Central memory CD8-positive, alpha-beta T cell (primary cell): ENCODE measurements at regions not wholly inside any gene's neighbourhood (a gene's known extent, or its start where the extent isn't known, plus 50 kb on each side); places are given as distances from the start of the nearest gene placed in this dataset.
"Not testable (repeated sequence)": the region's sequence is repeated elsewhere in the genome, so short reads cannot be mapped to it uniquely, and the experiment has no call there.

ENCODE experiments used
- ATAC-seq: fragments of 150-1000 bp; cut with Tn5 transposase; replicated peaks from 2 replicates; pipeline ENCODE4 v1.10.0; 2022; ENCODE audit warnings: mild to moderate bottlenecking, moderate FRiP score, moderate number of reproducible peaks; ENCODE audit not compliant: poor library complexity, severe bottlenecking; ENCODE audit errors: extremely low read depth
- DNase-seq, 2 donors: peaks; one replicate each; pipeline ENCODE4 v3.0.0; 2021; ENCODE audit warnings: low spot score in 2 of 2
- H3K27ac Mint-ChIP-seq: one replicate; pipeline ENCODE4 v1.8.0; 2022; ENCODE audit warnings: low read depth, mild to moderate bottlenecking, moderate library complexity, mixed read lengths
- H3K27me3 Mint-ChIP-seq: one replicate; pipeline ENCODE4 v1.8.0; 2022; ENCODE audit warnings: mixed read lengths
- H3K36me3 Mint-ChIP-seq: one replicate; pipeline ENCODE4 v1.8.0; 2022; ENCODE audit warnings: mild to moderate bottlenecking, moderate library complexity, mixed read lengths; ENCODE audit not compliant: insufficient read depth
- H3K4me1 Mint-ChIP-seq: one replicate; pipeline ENCODE4 v1.8.0; 2022; ENCODE audit warnings: mixed read lengths
- H3K4me3 Mint-ChIP-seq: one replicate; pipeline ENCODE4 v1.8.0; 2022; ENCODE audit warnings: mild to moderate bottlenecking, moderate library complexity, mixed read lengths
- H3K9me3 Mint-ChIP-seq: one replicate; pipeline ENCODE4 v1.8.0; 2022; ENCODE audit warnings: mixed read lengths

DNA sequence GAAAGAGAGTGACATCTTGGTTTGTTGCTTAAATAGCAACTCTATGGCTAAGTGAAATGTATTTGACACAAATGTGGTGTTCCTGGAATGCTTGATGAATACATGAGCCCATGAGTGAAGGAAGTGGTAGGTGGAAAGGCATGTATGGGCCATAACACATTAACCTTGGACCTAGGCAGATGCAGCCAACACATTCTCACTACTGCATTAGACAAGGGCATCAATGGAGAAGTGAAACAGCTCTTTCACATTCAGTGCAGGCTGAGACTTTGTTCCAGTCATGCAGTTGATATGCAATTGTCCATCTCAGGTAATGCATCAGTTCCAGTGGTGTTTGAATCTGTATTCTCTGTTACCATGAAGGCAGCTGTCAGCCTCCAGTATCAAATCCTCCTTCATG lies 133.6 kb downstream of the HS3ST3B1 start:
- no peak for ATAC-seq
- no peak for DNase-seq
- H3K27me3 Mint-ChIP-seq = no peaks in the 10 kb centered on the region
- H3K9me3 Mint-ChIP-seq = no peaks in the 10 kb centered on the region
- H3K4me1 Mint-ChIP-seq = peaks cover 18% of the 10 kb centered on the region
- no peak overlapping the region for H3K27ac Mint-ChIP-seq
- H3K4me3 Mint-ChIP-seq = no peak overlapping the region
- H3K36me3 Mint-ChIP-seq = no peaks in the 10 kb centered on the region

DNA sequence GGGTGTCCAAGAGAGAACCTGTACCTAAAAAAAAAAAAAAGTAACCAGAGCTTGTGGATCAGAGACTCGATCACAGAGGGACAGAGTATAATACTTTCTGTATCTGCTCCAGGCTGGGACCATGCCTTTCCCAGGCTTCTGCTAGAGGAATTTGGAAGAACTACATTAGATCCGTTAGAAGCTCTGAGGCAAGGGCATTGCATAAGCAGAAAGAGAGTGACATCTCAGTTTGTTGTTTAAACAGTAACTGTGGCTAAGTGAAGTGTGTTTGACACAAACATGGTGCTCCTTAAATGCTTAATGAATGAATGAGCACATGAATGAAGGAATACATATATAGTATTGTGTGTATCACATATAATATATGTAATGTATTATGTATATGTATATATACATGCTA lies 131.2 kb downstream of the HS3ST3B1 start:
- Mint-ChIP-seq H3K9me3 (no peaks in the 10 kb centered on the region), H3K27ac (no peak overlapping the region), H3K36me3 (no peaks in the 10 kb centered on the region), H3K4me1 (peaks cover 39% of the 10 kb centered on the region), H3K27me3 (no peaks in the 10 kb centered on the region), H3K4me3 (no peak overlapping the region)
- ATAC-seq = no peak
- no peak for DNase-seq

DNA sequence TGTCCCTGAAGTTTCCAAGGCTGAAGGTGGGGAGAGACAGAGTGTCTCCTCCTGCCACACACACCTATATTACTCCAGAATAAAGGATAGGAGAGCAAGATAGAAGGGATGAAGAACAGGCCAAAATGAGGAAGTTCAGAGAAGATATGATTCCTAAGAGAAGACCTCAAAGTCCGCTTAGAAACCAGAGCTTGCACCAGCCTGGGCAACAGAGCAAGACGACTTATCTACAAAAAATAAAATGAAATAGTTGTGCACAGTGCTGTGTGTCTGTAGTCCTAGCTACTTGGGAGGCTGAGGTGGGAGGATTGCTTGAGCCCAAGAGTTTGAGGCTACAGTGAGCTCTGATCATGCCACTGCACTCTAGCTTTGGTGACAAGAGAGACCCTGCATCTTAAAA lies 128.2 kb downstream of the HS3ST3B1 start:
- Mint-ChIP-seq H3K27ac (peak overlapping the region; percentile 65), H3K4me1 (peaks cover 42% of the 10 kb centered on the region), H3K27me3 (no peaks in the 10 kb centered on the region), H3K9me3 (no peaks in the 10 kb centered on the region), H3K4me3 (peak overlapping the region; percentile 62), H3K36me3 (no peaks in the 10 kb centered on the region)
- DNase-seq (no peak), ATAC-seq (no peak)

DNA sequence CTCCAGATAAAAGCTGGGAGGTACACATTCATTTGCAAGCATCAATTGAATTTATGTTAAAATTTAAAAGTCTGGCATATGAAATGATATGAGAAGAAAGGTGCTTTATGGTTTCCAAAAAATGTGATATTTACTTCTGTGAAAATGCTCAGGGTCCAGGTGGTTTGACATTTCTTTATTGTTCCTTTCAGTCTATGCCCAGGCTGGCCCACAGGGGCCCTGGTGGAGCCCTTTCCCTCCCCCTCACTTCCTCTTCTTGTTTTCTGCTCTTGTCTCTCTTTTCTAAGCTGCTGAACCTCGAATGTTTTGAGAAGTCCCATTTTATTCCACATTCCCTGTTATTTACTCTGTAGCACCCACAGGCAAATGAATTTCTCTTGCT lies 127.8 kb downstream of the HS3ST3B1 start:
- peak; percentile 63 for ATAC-seq
- Mint-ChIP-seq H3K36me3 (no peaks in the 10 kb centered on the region), H3K4me3 (peak overlapping the region; percentile 62), H3K4me1 (peaks cover 47% of the 10 kb centered on the region), H3K9me3 (no peaks in the 10 kb centered on the region), H3K27ac (peak overlapping the region; percentile 65), H3K27me3 (no peaks in the 10 kb centered on the region)
- no peak for DNase-seq

DNA sequence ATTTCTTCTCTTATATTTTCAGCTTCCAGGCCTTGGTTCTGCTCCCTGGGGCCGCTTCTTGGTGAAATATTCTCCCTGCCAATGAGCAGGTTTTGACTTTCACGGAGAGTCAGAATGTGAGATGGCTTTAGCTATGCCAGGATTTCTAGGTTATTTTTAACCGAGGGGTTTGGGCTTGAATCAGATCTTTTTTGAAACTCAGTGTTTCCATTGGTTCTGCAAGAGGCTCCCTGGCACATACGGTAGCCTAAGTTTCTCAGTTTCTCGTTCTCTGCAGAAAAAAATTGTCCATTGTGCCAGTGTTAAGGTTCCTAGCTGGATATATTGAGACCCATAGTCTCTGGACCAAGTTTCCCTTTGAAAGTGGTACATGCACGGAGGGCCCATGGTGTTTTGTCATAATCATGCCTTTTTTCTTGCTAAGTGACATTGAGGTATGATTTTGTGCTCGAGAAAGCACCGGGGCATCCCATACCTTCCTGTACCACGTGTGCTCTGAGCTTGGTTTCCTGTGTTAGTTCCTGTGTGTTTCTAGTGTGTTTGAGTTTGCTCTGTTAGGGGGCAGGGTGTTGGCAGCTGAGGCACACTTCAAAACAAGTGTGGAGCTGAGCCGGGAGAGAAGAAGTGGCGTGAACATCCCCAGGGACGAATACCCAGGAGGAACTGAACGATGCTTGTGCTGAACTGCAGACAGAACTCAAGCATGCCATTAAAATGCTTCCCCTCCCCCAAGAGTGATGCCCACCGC lies 127.2 kb downstream of the HS3ST3B1 start:
- ATAC-seq = peak; percentile 100
- Mint-ChIP-seq H3K4me1 (peaks cover 48% of the 10 kb centered on the region), H3K27me3 (no peaks in the 10 kb centered on the region), H3K4me3 (peak overlapping the region; percentile 62), H3K27ac (peak overlapping the region; percentile 65), H3K36me3 (no peaks in the 10 kb centered on the region), H3K9me3 (no peaks in the 10 kb centered on the region)
- DNase-seq = peak in 1 of 2 donors; percentile 53

DNA sequence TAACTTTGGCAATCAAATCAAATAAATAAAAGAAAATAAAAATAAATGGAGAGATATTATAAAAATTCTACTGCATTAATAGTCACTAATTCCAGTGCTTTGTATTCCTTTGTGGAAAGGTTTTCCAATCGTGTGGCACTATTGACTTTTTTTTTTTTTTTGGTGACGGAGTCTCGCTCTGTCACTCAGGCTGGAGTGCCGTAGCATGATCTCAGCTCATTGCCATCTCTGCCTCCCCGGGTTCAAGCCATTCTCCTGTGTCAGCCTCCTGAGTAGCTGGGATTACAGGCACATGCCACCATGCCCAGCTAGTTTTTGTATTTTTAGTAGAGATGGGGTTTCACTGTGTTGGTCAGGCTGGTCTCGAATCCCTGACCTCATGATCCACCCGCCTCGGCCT lies 122.3 kb downstream of the HS3ST3B1 start:
- not testable (repeated sequence) for H3K27ac Mint-ChIP-seq, H3K9me3 Mint-ChIP-seq, H3K27me3 Mint-ChIP-seq, DNase-seq, H3K4me3 Mint-ChIP-seq, ATAC-seq, H3K36me3 Mint-ChIP-seq
- H3K4me1 Mint-ChIP-seq = peaks cover 26% of the 10 kb centered on the region

DNA sequence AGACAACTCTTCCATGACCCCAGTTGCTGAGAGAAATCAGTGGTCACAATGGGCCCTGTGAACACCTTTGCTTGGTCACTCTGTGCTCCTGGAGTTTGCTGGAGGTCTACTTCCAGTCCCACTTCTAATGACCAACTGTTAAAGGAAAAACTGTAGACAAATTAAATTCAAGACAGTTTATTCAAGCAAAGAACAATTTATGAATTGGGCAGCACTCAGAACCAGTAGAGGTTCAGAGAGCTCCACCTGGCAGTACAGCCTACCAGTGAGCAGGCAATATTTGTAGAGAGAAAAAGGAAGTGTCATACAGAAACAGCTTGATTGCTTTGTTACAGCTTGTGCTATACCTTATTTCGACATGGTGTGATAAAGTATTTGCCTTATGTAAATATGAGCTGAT lies 116.5 kb downstream of the HS3ST3B1 start:
- Mint-ChIP-seq H3K27me3 (no peaks in the 10 kb centered on the region), H3K4me1 (no peaks in the 10 kb centered on the region), H3K9me3 (no peaks in the 10 kb centered on the region), H3K36me3 (peaks cover 3% of the 10 kb centered on the region), H3K4me3 (no peak overlapping the region), H3K27ac (no peak overlapping the region)
- ATAC-seq (no peak), DNase-seq (no peak)

DNA sequence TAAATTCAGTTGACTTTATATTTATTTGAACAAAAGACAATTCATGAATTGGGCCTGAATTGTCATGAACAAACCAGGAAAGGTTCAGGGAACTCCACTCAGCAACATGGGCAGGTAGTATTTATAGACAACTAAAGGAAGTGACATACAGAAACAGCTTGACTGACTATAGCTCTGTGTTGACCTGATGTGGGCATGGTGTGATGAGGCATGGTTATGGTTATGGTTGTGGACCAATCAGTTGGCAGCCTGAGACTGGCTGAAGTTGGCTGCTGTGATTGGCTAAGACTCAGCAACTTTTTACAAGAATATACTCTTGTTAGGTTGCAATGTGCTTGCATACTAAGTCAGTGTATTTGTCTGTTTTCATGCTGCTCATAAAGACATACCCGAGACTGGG lies 108.4 kb downstream of the HS3ST3B1 start:
- no peak for DNase-seq
- ATAC-seq = no peak
- Mint-ChIP-seq H3K27me3 (no peaks in the 10 kb centered on the region), H3K9me3 (no peaks in the 10 kb centered on the region), H3K27ac (no peak overlapping the region), H3K4me3 (no peak overlapping the region), H3K4me1 (peaks cover 7% of the 10 kb centered on the region), H3K36me3 (peaks cover 2% of the 10 kb centered on the region)

DNA sequence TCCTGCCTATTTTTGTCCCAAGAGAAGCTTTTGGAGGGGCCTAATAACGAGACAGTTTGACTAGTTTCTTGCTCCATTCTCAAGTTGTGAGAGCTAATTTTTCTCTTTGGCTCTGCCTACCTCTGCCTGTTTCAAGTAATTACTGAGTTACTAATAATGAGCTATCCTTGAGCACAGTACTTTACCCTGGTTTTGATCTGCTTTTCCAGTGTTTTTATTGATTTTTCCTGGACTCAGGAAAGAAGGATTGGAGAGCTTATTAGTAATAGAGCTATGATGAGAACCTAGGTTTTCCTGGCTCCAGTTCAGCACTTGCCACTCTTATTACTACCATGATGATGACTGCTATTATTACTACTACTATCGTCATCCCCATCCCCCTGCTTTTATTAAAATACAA lies 106.7 kb downstream of the HS3ST3B1 start:
- Mint-ChIP-seq H3K4me1 (peaks cover 16% of the 10 kb centered on the region), H3K9me3 (no peaks in the 10 kb centered on the region), H3K27ac (no peak overlapping the region), H3K4me3 (no peak overlapping the region), H3K27me3 (no peaks in the 10 kb centered on the region), H3K36me3 (peaks cover 2% of the 10 kb centered on the region)
- DNase-seq = no peak
- no peak for ATAC-seq

DNA sequence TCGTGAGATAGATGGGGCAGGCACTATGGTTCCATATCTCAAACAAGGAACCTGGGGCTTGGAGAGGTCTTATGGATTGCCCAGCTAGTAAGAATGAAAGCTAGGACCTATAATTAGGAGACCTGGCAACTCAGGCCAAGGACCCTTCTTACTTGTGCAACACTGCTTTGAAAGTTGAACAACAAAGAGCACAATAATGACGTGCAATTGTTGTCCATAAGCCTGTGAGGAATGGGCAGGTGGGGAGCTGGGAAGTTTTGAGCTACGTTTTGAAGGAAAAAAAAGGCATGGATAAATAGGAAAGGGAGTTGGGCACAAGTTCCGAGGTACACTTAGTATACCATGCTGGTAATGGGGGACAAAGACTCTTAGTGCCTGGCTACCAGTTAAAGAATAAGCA lies 104.3 kb downstream of the HS3ST3B1 start:
- DNase-seq = no peak
- Mint-ChIP-seq H3K36me3 (peaks cover 2% of the 10 kb centered on the region), H3K27me3 (peaks cover 12% of the 10 kb centered on the region), H3K27ac (no peak overlapping the region), H3K4me1 (peaks cover 16% of the 10 kb centered on the region), H3K4me3 (no peak overlapping the region), H3K9me3 (peaks cover 6% of the 10 kb centered on the region)
- ATAC-seq = no peak
